ENCODE measurements at regions not wholly inside any gene's neighbourhood (a gene's known extent, or its start where the extent isn't known, plus 50 kb on each side); places are given as distances from the start of the nearest gene placed in this dataset.

DNA sequence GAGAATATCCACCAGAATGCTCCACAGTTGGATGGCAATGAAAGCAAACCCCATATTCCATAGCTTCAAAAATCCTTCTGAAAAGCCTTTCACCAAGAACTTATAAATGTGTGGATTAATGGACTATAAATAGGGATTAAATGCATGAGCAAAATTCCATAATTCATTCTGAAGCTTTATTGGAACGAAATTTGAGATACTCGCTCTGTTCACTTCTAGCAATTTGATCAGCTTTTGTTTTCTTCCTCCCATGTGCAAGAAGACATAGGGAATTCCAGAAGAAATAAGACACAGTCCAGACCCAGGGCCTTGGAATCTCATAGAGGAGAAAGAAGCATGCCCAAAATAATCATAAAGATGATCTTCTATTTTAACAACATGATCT lies 285.9 kb upstream of the TMPO start:
- no peak for TF ChIP-seq POLR2AphosphoS5 (IDR thresholded peaks at IDR 0.05)
- TF ChIP-seq, protein P1, sequence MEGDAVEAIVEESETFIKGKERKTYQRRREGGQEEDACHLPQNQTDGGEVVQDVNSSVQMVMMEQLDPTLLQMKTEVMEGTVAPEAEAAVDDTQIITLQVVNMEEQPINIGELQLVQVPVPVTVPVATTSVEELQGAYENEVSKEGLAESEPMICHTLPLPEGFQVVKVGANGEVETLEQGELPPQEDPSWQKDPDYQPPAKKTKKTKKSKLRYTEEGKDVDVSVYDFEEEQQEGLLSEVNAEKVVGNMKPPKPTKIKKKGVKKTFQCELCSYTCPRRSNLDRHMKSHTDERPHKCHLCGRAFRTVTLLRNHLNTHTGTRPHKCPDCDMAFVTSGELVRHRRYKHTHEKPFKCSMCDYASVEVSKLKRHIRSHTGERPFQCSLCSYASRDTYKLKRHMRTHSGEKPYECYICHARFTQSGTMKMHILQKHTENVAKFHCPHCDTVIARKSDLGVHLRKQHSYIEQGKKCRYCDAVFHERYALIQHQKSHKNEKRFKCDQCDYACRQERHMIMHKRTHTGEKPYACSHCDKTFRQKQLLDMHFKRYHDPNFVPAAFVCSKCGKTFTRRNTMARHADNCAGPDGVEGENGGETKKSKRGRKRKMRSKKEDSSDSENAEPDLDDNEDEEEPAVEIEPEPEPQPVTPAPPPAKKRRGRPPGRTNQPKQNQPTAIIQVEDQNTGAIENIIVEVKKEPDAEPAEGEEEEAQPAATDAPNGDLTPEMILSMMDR (IDR thresholded peaks at IDR 0.05 in 8 of 11, conservative IDR thresholded peaks at IDR 0.05 in 3 of 11) = no peak
- TF ChIP-seq POLR2A (IDR thresholded peaks at IDR 0.05) = no peak

All from spleen (tissue), 7 donors.